ENCODE measurements at regions not wholly inside any gene's neighbourhood (a gene's known extent, or its start where the extent isn't known, plus 50 kb on each side); places are given as distances from the start of the nearest gene placed in this dataset.

DNA sequence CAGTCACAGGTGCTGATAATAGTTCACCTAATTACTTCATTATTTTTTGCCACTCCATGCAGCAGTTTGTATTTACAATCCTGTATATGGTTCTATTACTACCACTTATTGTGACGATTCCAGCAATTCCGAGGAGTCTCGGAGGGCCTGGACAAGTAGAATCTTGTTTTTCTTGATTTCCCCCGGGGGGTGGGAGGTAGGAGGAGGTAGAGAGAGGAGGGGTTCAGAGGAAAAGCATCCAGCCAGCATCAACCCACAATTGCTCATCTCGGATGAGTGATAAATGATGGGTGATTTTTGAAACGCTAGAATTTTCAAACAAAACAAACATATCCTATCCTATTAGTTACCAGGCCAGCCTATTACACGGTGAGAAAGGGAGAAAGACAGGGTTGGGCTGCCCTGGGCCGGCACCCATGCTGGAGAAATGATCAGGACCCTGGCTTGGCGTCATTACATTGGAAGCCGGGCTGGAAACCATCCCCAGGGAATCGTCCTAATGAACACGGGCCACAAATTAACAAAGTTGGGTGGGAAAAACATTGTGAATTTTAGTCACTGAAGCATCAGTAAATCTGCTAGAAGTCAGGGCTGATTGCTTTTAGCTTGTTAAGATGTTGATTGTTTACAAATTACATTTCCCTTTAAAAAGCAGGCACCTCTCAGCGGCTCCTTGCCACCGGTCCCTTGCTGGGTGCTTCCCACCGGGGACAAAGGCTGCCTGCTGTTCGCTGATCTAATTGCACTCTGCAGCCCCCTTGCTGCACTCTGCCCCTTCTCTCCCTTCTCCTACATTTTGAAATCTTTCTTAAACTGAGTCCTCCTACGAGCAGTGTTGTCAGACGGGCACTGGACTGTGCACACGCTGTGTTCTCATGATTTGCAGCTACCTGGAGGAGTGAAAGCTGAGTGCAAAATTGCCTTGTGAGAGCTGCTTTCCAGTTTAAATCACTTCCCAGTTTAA lies 95.5 kb downstream of the FAM204A start:
- no peak for DNase-seq (ENCODE audit: low spot score)

DNA sequence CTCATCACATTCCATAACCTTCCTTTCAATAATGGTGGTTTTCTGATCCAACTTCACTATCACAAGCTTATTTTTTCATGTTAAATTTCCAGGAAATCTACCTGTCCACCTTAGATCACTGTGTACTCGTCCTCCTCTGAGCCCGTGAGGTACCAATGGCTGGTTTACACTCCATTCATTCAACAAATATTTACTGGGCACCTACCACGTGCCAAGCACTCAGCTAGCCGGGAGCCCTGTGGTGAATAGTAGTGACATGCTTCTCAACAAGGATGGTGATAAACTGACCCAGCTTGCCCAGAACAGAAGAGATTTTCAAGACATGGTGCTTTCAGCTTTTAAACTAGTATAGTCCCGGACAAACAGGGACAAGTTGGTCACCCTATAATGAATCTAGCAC lies 98.2 kb downstream of the FAM204A start:
- no peak for DNase-seq (ENCODE audit: low spot score)

GRCh38 chr10:118241229-118242137 lies 100.6 kb downstream of the FAM204A start:
- DNase-seq (ENCODE audit: low spot score): peak; percentile 67

- DNase-seq (ENCODE audit: low spot score): no peak
Observed at GRCh38 chr10:118239236-118239630, 102.9 kb downstream of the FAM204A start.

GRCh38 chr10:118238573-118239235 lies 103.4 kb downstream of the FAM204A start:
- DNase-seq (ENCODE audit: low spot score): peak; percentile 29

DNA sequence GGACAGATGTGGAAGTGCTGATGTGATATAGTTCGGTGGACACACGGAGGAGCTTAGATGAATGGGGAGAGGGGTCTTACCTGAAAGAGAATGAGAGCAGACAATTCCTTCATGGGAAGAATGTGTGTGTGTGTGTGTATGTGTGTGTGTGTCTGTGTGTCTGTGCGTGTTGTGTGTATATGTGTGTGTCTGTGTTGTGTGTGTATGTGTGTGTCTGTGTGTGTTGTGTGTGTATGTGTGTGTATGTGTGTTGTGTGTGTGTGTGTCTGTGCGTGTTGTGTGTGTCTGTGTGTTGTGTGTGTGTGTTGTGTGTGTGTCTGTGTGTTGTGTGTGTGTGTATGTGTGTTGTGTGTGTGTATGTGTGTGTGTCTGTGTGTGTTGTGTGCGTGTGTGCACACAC lies 104.2 kb downstream of the FAM204A start:
- DNase-seq (ENCODE audit: low spot score): no peak

DNA sequence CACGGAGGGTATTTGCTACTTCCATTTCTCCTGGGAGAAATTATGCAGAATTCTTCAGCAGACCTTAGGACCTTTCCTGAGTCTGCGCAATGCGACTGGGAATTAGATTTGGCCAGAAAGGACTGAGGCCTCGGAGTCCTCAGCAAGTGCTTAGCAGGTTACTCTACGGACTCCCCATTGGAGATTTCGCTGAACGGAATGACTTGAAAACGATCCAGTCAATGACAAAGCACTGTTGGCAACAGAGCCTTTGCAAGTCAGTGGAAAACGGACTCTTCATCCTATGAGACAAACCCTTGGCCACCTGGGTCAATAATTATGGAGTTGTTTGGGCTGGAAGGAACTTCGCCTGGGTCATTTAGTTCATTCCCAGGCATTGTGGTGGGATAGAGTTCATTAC lies 107.4 kb downstream of the FAM204A start:
- no peak for DNase-seq (ENCODE audit: low spot score)

- no peak for DNase-seq (ENCODE audit: low spot score)
Observed at GRCh38 chr10:118220346-118220850, 121.7 kb downstream of the FAM204A start.

GRCh38 chr10:118218562-118218961 lies 123.6 kb downstream of the FAM204A start:
- no peak for DNase-seq (ENCODE audit: low spot score)

- DNase-seq (ENCODE audit: low spot score): no peak
Observed at GRCh38 chr10:118216571-118217170, 125.5 kb downstream of the FAM204A start.

- no peak for DNase-seq (ENCODE audit: low spot score)
Observed at GRCh38 chr10:118216020-118216419, 126.1 kb downstream of the FAM204A start.

- no peak for DNase-seq (ENCODE audit: low spot score)
Observed at GRCh38 chr10:118214776-118215175, 127.3 kb downstream of the FAM204A start.

DNA sequence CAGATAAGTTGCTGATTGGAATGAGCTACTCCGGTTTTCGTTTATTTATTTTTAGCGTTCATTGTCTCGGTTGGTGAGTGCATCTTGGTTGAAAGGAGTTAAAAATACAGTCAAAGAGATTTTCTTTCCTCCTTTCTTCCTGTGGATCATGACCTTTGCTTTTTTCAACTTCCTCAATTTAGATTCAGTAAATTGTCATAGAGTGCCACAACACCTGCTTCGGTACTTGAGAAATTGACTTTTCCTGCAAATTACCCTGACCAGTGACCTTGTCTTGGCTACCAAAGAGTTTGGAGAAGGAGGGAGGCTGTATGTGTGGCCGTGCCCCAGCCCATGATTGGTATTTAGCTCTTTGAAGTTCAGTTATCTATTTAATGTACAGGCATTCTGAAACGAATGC lies 128.7 kb downstream of the FAM204A start:
- DNase-seq (ENCODE audit: low spot score): no peak

DNA sequence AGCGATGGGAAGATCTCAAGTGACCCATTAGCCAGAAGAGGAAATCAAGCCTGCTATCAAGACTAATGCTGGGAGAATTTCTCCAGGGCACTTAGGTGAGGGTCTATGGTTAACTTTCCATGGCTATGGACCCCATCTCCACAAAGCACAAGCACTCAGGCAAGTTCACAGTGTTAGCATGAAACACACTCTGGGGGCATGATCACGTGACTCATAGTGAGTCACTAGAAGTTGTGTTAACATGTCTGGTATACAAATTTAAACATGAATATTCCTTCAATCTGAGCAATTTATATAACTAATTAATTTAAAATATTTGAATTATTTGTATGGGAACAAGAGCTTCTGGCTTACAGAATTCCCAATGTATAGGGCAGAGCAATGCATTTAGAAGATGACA lies 131.8 kb downstream of the FAM204A start:
- DNase-seq (ENCODE audit: low spot score): no peak

DNA sequence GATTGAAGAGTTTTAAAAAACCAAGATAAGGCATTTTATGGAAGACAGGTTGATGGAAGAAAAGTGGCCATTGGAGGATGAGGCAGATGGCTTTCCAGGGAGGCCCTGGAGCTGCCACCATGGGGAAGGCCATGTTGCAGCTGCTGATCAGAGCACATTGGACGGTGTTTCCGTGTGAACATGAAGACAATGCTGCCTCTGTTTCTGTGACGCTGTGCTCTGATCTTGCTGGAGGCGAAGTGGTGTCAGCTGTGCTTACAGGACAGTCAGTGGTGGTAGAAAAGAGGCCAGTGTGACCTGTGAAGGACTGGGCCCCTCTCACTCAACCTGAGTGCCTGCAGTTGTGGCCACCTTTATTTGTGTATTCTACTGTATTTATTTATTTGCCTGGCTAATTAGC lies 132.9 kb downstream of the FAM204A start:
- no peak for DNase-seq (ENCODE audit: low spot score)

DNA sequence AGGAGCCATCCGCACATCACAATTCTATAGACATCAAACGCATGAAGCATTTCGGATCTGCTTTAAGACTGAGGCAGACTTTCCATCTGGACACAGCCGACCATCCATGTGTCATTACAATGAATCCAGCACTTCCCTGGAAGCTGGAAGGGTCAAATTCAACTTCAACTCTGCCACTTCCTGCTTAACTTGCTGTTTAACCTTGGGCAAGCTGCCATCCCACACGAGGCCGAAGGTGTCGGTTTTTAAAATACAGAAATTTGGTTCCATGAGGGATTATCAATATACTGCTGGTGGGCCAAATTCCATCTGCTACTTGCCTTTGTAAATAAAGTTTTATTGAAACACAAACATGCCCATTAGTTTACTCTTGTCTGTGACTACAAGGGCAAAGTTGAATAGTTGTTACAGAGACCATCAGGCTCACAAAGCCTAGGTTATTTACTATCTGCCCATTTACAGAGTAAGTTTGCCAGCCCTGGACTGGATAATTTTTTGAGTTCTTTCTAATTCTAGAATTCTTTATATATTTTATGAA lies 134.6 kb downstream of the FAM204A start:
- no peak for DNase-seq (ENCODE audit: low spot score)

DNA sequence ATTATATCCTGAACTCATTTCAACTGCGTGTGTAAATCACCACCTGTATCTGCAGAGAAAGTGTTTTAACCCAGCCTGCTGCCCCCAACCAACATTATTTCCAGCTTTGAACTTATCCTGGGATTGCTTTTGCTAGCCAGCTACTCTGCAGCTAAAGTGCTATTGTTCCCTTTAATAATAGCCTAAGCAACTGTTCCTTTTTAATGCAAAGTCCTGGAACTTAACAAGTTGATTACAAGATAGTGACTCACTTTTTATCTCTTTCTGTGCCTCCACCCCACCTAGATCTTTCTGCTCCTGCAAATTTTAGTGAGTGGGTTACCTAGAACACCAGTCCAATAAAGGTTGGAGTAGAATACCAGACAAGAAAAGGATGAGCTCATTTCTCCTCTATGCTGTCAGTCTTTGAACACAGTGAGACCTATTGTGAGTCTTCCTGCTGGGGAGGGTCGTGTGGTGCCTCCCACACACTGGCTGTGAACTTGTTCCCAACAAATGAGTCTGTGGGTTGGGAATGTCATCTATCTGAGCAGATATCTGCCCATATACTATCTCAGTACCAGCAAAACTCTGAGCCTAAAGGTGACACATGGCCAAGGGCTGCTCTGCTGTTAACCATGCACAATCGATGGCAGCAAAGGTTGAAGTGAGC lies 137.7 kb downstream of the FAM204A start:
- no peak for DNase-seq (ENCODE audit: low spot score)

GRCh38 chr10:118203461-118203860 lies 138.7 kb downstream of the FAM204A start:
- no peak for DNase-seq (ENCODE audit: low spot score)

DNA sequence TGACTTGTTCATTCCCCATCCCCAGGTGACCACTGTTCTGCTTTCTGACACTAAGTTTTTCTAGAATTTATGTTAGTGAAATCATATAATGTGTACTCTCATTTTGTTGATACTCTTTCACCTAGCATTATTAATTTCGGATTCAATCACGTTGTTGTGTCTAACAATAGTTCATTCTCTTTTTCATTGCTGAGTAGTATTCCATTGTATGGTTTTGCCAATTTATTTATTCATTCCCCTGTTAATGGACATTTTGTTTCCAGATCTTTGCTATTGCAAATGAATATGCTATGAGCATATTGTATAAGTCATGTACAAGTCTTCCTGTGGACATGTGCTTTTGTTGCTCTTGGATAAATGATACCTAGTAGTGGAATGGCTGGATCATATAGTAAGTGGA lies 146.4 kb downstream of the FAM204A start:
- DNase-seq (ENCODE audit: low spot score): no peak

- DNase-seq (ENCODE audit: low spot score): no peak
Observed at GRCh38 chr10:118193642-118194041, 146.9 kb upstream of the RAB11FIP2 start.

DNA sequence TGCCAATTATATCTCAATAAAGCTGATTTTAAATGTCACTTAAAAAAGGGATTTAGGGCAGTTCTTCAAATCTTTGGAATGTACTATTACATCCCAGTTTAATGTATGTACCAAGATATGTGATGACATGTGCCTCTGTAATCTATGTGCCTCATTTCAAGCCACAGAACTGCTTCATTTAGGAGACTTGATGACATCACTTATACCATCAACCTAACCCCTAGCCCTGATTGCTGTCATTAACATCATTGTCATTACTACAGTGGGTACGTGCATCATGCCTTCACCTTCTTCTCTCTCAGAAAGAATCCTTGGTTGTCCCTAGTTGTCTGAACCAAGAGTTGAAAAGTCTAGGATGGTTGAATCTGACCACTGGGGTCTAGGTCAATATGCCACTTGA lies 134.3 kb upstream of the RAB11FIP2 start:
- DNase-seq (ENCODE audit: low spot score): no peak
